Urinary bladder (tissue), 3 donors: ENCODE measurements at regions not wholly inside any gene's neighbourhood (a gene's known extent, or its start where the extent isn't known, plus 50 kb on each side); places are given as distances from the start of the nearest gene placed in this dataset.
"Not testable (repeated sequence)": the region's sequence is repeated elsewhere in the genome, so short reads cannot be mapped to it uniquely, and the experiment has no call there.

Source experiments
- DNase-seq: peaks from one replicate; pipeline ENCODE4 v3.0.0-alpha.2; 2015; ENCODE audit errors: extremely low spot score
- H3K27ac ChIP-seq: one replicate; pipeline ENCODE4 v1.5.1; 2013; ENCODE audit warnings: low read depth, mild to moderate bottlenecking, moderate library complexity
- H3K36me3 ChIP-seq: one replicate; pipeline ENCODE4 v1.6.1; 2013; ENCODE audit warnings: mild to moderate bottlenecking, moderate library complexity; ENCODE audit not compliant: insufficient read depth
- H3K4me1 ChIP-seq: one replicate; pipeline ENCODE4 v1.6.1; 2013; ENCODE audit warnings: mild to moderate bottlenecking, moderate library complexity; ENCODE audit not compliant: insufficient read depth
- H3K4me3 ChIP-seq: one replicate; pipeline ENCODE4 v1.5.1; 2013; ENCODE audit warnings: low read depth, low read length
- WGBS: extraction: QIAGEN DNeasy Blood & Tissue Kit; methylation state at CpG from one replicate; pipeline ENCODE4 v1.1.7; 2013; 5-methylcytosine and 5-hydroxymethylcytosine counted together
- donor health status: healthy with polysubstance abuse.
- donor health status: healthy.

DNA sequence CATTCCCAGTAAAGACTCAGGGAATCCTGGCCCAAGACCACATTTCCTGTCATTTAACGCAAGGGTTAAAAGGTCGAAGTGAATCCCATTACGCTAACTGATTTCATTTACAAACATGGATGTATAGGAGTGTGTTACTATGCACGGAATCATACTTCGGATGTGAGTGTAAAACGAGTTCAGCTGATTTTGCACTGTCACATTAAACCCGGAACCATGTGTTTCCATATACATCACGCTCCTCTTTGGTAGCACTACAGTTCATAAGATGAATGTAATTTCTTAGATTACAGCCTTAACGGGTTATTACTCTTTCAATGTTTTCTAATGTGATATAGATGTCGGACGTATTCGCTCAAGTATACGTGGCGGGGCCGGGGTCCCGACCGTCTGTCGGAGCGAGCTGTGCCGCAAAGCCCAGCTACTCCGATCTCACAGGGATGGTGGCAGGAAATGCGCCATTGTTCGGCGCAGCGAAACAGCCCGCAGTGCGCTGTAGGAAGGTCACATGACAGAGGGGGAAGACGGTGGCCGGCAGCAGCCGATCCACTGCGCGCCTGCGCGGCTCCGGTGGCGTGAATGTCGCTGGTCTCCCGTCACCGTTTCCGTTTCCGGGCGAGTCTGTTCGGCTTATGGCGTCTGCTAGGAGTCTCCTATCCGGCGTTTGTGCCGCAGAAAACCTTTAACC, 97.3 kb downstream of the NPAP1 start:
- Histone ChIP-seq H3K4me1 (no peaks in the 10 kb centered on the region), H3K4me3 (peak overlapping the region; percentile 27), H3K27ac (no peak overlapping the region), H3K36me3 (no peaks in the 10 kb centered on the region)
- DNase-seq: peak; percentile 55
- 29% methylated on average over 47 of the region's 47 CpGs for WGBS

DNA sequence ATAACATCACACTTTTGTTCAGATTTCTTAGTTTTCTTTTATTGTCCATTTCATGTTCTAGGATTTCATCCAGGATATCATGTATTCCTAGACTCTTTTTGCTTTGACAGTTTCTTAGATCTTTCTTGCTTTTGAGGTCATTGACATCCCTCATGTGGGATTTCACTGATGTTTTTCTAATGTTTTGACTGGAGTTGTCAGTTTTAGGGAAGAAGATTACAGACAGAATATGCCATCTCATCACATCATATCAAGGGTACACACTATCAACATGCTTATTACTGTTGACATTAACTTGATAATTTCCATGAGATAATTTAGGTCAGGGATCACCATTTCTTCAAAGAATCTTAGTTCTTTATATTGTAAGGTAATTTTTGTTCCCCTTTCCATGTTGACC, 101.7 kb downstream of the NPAP1 start:
- no peak overlapping the region for H3K4me3 ChIP-seq
- H3K4me1 ChIP-seq: no peaks in the 10 kb centered on the region
- no peaks in the 10 kb centered on the region for H3K36me3 ChIP-seq
- DNase-seq: no peak
- H3K27ac ChIP-seq: no peak overlapping the region

DNA sequence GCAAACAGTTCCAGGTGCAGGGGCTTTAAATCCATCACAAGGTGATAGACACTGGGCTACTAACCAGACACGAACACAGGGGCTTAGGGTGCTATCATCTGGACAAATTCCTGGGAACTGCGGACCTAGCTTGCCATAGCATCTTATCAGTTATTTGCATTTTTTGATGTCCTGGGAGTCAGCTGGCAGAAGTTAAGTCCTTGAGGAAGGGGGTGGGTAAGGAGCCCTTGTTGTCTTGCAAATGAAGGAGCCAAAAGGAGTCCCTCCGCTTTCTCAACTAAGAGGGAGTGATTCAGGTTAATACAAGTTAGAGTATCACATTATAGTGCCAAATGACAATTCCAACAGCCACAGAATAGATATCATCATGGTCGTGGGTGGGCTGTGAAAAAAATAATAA, 108.9 kb downstream of the NPAP1 start:
- 31% methylated on average over 4 of the region's 4 CpGs for WGBS
- Histone ChIP-seq H3K27ac (no peak overlapping the region), H3K4me1 (no peaks in the 10 kb centered on the region), H3K4me3 (no peak overlapping the region), H3K36me3 (no peaks in the 10 kb centered on the region)
- DNase-seq: no peak

DNA sequence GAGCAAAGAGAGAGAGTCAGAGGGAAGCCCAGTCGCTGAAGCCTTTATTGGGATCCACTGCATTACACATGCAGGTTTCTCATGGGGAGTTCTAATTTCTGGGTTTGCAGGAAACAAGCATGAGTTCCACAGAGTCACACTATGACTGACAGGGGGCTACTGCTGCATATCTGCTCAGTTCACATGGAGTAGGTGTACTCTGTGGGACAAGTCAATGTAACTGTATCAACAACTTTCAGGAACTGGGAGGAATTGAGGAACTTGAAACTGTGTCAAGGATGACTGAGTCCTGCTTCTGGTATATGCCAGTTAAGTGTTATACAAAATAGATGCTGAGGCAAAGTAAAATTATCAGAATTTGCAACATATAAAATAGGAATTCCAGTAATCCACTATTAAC, 110.8 kb downstream of the NPAP1 start:
- H3K4me3 ChIP-seq: no peak overlapping the region
- H3K36me3 ChIP-seq: no peaks in the 10 kb centered on the region
- no peak for DNase-seq
- no peak overlapping the region for H3K27ac ChIP-seq
- 64% methylated on average over 1 of the region's 1 CpG for WGBS
- no peaks in the 10 kb centered on the region for H3K4me1 ChIP-seq

DNA sequence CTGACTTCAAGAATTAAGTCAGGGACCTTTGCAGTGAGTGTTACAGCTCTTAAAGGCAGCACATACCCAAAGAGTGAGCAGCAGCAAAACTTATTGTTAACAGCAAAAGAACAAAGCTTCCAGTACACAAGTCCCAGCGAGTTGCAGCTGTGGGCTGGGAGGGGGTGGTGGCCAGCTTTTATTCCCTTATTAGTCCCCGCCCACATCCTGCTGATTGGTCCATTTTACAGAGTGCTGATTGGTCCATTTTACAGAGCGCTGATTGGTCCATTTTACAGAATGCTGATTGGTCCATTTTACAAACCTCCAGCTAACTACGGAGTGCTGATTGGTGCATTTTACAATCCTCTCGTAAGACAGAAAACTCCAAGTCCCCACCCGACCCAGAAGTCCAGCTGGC, 127.0 kb downstream of the NPAP1 start:
- DNase-seq, H3K4me1 ChIP-seq, H3K27ac ChIP-seq, H3K36me3 ChIP-seq, H3K4me3 ChIP-seq: not testable (repeated sequence)
- 69% methylated on average over 6 of the region's 6 CpGs for WGBS

DNA sequence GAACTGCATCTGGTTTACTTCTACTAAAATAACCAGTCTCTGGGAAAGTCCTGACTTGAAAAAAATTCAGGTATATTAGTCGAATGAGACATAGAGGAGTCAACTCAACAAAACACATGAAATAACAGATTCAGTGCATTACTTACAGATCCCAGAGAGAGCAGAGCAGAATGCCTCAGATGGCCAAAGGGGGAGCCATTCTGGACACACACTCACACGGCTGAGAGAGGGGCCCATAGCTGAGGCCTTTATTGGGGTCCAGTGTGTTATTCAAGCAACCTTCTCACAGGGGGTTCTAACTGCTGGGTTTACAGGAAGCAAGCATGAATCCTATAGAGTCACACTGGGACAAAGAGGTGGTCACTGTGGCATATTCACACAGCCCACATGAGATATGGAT, 135.1 kb upstream of the SNRPN start:
- DNase-seq: no peak
- WGBS: 62% methylated on average over 2 of the region's 2 CpGs
- H3K36me3 ChIP-seq: no peaks in the 10 kb centered on the region
- no peak overlapping the region for H3K4me3 ChIP-seq
- H3K4me1 ChIP-seq: no peaks in the 10 kb centered on the region
- H3K27ac ChIP-seq: no peak overlapping the region

DNA sequence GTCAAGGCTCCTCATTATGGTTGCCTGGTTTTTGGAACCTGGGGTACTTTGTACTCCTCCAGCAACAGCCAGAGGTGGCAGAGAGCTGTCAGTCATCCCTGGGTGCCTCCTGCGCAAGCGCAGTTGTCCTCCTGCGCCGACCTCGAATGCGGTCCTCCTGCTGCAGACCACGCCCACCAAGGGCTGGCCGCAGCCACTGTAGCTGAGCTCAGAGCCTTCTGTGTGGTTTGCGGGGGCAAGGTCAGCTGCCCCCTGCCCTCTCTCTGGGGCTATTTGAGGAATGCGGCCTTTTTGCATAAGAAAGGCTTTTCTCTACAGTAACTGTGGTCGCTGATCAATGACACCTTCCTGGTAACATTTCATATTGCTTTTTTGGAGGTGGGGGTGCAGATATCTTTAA, 131.3 kb upstream of the SNRPN start:
- Histone ChIP-seq H3K4me3 (no peak overlapping the region), H3K36me3 (no peaks in the 10 kb centered on the region), H3K27ac (no peak overlapping the region), H3K4me1 (no peaks in the 10 kb centered on the region)
- DNase-seq: no peak
- WGBS: 42% methylated on average over 11 of the region's 11 CpGs

DNA sequence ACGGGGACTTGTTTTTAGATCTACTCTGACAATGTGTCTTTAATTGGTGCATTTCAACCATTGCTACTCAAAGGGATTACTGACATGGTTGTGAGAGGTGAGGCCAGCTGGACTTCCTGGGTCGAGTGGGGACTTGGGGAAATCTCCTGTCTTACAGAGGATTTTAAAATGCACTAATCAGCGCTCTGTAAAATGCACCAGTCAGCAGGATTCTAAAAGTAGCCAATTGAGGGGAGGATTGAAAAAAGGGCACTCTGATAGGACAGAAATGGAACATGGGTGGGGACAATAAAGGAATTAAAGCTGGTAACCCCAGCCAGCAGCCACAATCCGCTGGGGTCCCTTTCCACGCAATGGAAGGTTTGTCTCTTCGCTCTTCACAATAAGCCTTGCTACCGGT, 122.5 kb upstream of the SNRPN start:
- H3K4me3 ChIP-seq: no peak overlapping the region
- no peak for DNase-seq
- no peaks in the 10 kb centered on the region for H3K36me3 ChIP-seq
- no peaks in the 10 kb centered on the region for H3K4me1 ChIP-seq
- no peak overlapping the region for H3K27ac ChIP-seq
- WGBS: 75% methylated on average over 7 of the region's 7 CpGs

DNA sequence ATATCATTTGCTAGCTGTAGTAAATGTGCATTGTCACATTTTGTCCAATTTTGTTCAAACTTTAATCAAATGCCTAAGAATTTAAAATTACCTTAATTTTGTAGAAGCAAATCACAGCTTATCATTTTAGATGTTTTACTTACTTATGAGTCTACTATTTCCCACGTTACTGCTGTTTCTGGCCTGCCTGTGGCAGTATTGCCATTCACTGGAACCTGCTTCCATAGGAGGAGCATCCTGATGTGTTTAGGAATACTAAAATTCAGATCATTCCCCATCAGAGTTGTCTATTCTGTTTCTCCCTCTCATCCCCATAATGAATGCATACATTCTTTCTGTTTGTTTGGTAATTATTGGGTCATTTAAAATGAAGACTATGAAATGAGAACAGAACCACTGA, 119.5 kb upstream of the SNRPN start:
- Histone ChIP-seq H3K4me3 (no peak overlapping the region), H3K4me1 (no peaks in the 10 kb centered on the region), H3K36me3 (no peaks in the 10 kb centered on the region), H3K27ac (no peak overlapping the region)
- 52% methylated on average over 1 of the region's 1 CpG for WGBS
- DNase-seq: no peak

DNA sequence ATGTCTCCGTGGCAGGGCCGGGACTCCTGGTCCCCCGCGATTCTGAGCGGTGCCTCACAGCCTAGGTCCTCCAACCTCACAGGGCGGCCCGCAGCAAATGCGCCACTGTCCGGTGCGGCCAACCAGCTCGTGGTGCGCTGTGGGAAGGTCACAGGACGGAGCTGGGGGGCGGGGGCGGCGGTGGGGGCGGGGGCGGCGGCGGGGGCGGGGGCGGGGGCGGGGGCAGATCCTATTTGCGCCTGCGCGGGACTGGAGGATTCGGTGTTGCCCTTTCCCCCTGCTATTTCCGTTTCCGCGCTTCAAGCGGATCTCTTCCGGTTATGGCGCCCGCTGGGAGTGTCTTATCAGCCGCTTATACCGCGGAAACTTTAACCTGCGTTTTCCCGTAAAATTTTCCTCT, 106.7 kb upstream of the SNRPN start:
- DNase-seq: peak; percentile 41
- 34% methylated on average over 39 of the region's 39 CpGs for WGBS
- H3K36me3 ChIP-seq: no peaks in the 10 kb centered on the region
- peak overlapping the region; percentile 21 for H3K4me3 ChIP-seq
- H3K4me1 ChIP-seq: no peaks in the 10 kb centered on the region
- no peak overlapping the region for H3K27ac ChIP-seq

DNA sequence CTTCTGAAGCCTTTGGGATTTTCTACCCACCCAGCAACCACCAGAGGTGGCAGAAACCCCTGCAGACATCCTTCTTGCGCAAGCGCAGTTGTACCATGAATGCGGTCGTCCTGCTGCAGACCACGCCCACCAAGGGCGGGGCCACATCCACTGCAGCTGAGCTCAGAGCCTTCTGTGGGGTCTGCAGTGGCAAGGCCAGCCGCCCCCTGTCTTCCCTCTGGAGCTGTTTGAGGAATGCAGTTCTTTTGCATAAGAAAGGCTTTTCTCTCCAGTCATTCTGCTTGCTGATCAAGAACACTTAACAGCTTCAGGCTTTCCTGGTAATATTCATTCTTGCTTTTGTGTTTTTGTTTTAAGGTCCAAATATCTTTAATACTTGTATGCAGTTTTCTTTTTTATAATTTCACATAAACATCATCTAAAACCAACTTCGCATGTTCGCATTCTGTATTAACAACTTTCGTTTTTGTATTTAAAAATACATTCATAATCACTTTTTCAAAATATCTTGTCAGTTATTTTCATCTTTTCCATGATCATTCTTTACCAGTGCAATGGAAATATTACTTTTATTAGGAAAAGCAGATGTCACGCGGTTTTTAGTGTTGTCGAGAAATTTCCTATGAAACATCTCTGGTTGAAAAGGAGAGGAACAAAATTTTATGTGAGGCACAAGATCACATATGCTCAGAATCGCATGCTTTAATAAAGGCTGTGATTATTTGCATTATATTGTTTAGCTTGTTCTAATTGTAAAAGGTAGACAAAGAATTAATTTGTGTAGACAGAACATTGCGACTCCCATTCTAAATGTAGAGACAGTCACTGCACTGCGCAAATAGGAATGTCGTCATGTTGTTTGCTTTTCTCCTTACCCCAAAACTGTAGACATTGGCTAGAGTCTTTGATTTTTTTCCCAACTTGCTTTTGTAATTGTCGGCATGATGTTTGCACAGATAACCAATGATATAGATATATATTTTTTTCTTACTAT, 98.1 kb upstream of the SNRPN start:
- 47% methylated on average over 18 of the region's 18 CpGs for WGBS
- Histone ChIP-seq H3K36me3 (no peaks in the 10 kb centered on the region), H3K4me1 (no peaks in the 10 kb centered on the region), H3K4me3 (no peak overlapping the region), H3K27ac (no peak overlapping the region)
- DNase-seq: peak; percentile 64

DNA sequence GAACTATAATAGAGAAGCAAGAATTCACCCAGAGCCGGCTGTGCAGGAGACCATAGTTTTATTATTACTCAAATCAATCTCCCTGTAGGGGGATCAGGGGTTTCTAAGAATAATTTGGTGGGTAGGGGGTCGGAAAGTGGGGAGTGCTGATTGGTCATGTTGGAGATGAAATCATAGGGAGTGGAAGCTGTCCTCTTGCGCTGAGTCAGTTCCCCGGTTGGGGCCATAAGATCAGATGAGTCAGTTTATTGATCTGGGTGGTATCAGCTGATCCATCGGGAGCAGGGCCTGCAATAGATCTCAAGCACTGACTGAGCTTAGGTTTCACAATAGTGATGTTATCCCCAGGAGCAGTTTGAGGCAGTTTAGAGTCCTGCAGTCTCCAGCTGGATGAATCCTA, 97.0 kb upstream of the SNRPN start:
- DNase-seq: no peak
- 44% methylated on average over 5 of the region's 5 CpGs for WGBS
- H3K36me3 ChIP-seq: no peaks in the 10 kb centered on the region
- no peaks in the 10 kb centered on the region for H3K4me1 ChIP-seq
- no peak overlapping the region for H3K27ac ChIP-seq
- H3K4me3 ChIP-seq: no peak overlapping the region

DNA sequence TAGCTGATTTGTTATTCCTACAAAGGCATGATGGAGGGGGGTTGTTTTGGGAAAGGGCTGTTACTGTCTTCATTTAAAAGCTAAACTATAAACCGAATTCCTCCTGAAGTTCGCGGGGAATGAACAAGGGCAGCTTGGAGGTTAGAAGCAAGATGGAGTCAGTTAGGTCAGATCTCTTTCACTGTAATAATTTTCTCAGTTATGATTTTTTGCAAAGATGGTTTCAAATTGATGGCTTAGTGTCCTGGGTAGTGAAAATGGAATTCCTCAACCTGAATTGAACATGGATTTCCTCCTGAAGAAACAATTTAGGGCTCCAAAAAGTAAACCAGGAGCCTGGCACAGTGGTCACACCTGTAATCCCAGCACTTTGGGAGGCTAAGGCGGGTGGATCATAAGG, 96.6 kb upstream of the SNRPN start:
- not testable (repeated sequence) for H3K36me3 ChIP-seq, H3K4me1 ChIP-seq, H3K4me3 ChIP-seq, DNase-seq, H3K27ac ChIP-seq
- WGBS: 57% methylated on average over 4 of the region's 4 CpGs
